ENCODE measurements at regions not wholly inside any gene's neighbourhood (a gene's known extent, or its start where the extent isn't known, plus 50 kb on each side); places are given as distances from the start of the nearest gene placed in this dataset.

DNA sequence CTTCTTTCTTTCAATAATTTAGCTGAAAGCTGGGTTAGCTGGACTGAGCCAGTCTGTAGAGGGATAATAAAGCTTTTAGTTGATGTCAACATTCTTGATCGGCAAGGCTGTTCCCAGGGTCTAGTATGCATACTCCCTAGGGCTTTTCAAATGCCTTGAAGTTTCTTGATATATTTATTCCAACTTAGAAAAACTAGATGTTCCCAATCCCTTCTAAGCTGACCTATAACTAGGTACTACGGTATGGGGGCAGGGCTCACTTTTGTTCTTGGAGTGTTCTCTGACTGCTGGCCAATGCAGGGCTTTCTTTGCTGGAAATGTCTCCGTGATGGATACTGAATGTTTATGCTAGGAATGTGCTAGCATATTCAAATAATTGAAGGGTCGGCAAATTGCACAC, 258.6 kb upstream of the TANK start:
- TF ChIP-seq CTCF (IDR thresholded peaks at IDR 0.05; ENCODE audit: low read depth, low read length, missing control alignments), result no peak
- H3K27me3 ChIP-seq (replicated peaks), result no peaks in the 10 kb centered on the region
- H3K27ac ChIP-seq, result no peak overlapping the region
- no peak overlapping the region for H3K4me3 ChIP-seq (ENCODE audit: low read depth, low read length)
- no peaks in the 10 kb centered on the region for H3K36me3 ChIP-seq (replicated peaks)
- in situ Hi-C loops (cut with HindIII; ENCODE audit: low pct_ligation_motif_present, low sequenced_read_pairs), result no loop called here
- no peak for DNase-seq

DNA sequence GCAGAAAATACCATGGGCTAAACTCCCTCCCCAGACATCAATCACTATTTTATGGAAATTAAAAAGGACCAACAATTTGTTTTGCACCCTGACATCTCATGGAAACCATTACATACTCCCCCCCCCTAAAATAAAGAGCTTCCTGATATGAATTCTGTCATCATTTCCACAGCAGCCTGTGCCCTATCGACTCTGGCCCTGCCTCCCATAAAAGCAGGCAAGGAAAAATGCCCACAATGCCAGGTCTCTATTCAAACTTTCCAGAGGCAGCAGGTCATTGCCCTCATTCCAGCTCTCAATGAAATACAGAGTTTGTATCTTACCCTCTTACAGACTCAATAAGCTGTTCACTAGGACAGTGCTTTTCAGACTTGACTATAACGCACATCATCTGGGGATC, 254.4 kb upstream of the TANK start:
- Histone ChIP-seq H3K27ac (no peak overlapping the region), H3K36me3 (replicated peaks) (no peaks in the 10 kb centered on the region), H3K4me3 (ENCODE audit: low read depth, low read length) (no peak overlapping the region), H3K27me3 (replicated peaks) (no peaks in the 10 kb centered on the region)
- TF ChIP-seq CTCF (IDR thresholded peaks at IDR 0.05; ENCODE audit: low read depth, low read length, missing control alignments), result no peak
- in situ Hi-C loops (cut with HindIII; ENCODE audit: low pct_ligation_motif_present, low sequenced_read_pairs), result no loop called here
- DNase-seq, result no peak

DNA sequence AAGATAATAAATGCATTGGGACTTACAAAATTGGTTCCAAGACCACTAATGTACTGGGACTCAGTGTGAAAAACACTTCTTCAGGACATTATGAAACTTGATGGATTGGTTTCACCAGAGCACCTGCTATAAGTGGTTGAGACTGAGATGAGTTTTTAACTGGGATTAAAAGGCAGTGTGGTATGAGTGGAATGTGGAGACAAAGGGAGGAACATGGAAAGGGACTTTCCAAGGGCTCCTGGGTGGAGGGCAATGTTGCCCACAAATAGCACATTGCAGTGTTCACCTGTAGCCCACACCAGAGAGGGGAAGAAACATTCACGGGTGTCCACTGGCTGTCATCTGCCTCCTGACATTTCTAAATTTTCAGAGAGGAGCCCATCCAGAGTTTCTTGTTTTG, 253.3 kb upstream of the TANK start:
- Histone ChIP-seq H3K27me3 (replicated peaks) (no peaks in the 10 kb centered on the region), H3K36me3 (replicated peaks) (no peaks in the 10 kb centered on the region), H3K4me3 (ENCODE audit: low read depth, low read length) (no peak overlapping the region), H3K27ac (no peak overlapping the region)
- no peak for DNase-seq
- TF ChIP-seq CTCF (IDR thresholded peaks at IDR 0.05; ENCODE audit: low read depth, low read length, missing control alignments), result no peak
- in situ Hi-C loops (cut with HindIII; ENCODE audit: low pct_ligation_motif_present, low sequenced_read_pairs), result no loop called here

GRCh38 chr2:160907738-160908137, 252.5 kb upstream of the TANK start:
- no peak for TF ChIP-seq CTCF (IDR thresholded peaks at IDR 0.05; ENCODE audit: low read depth, low read length, missing control alignments)
- DNase-seq, result no peak
- no peak overlapping the region for H3K4me3 ChIP-seq (ENCODE audit: low read depth, low read length)
- H3K27me3 ChIP-seq (replicated peaks), result no peaks in the 10 kb centered on the region
- in situ Hi-C loops (cut with HindIII; ENCODE audit: low pct_ligation_motif_present, low sequenced_read_pairs), result no loop called here
- no peak overlapping the region for H3K27ac ChIP-seq
- H3K36me3 ChIP-seq (replicated peaks), result no peaks in the 10 kb centered on the region

- Histone ChIP-seq H3K27me3 (replicated peaks) (no peaks in the 10 kb centered on the region), H3K36me3 (replicated peaks) (no peaks in the 10 kb centered on the region), H3K4me3 (ENCODE audit: low read depth, low read length) (no peak overlapping the region), H3K27ac (no peak overlapping the region)
- no peak for DNase-seq
- no peak for TF ChIP-seq CTCF (IDR thresholded peaks at IDR 0.05; ENCODE audit: low read depth, low read length, missing control alignments)
- in situ Hi-C loops (cut with HindIII; ENCODE audit: low pct_ligation_motif_present, low sequenced_read_pairs), result no loop called here
Observed at GRCh38 chr2:160908157-160908556, 252.1 kb upstream of the TANK start.

GRCh38 chr2:160909781-160910242, 250.4 kb upstream of the TANK start:
- no peak for TF ChIP-seq CTCF (IDR thresholded peaks at IDR 0.05; ENCODE audit: low read depth, low read length, missing control alignments)
- Histone ChIP-seq H3K27ac (no peak overlapping the region), H3K4me3 (ENCODE audit: low read depth, low read length) (no peak overlapping the region), H3K27me3 (replicated peaks) (no peaks in the 10 kb centered on the region), H3K36me3 (replicated peaks) (no peaks in the 10 kb centered on the region)
- DNase-seq, result no peak
- in situ Hi-C loops (cut with HindIII; ENCODE audit: low pct_ligation_motif_present, low sequenced_read_pairs), result no loop called here
